Nucleus accumbens (tissue), 56 donors: ENCODE measurements at regions not wholly inside any gene's neighbourhood (a gene's known extent, or its start where the extent isn't known, plus 50 kb on each side); places are given as distances from the start of the nearest gene placed in this dataset.
A peak's percentile ranks its signal among the peaks of the same experiment; 100 is the strongest.

ENCODE experiments used
- DNase-seq, 56 donors: peaks; one replicate each; lab custom pipeline; 2025; lab: John Stamatoyannopoulos, UW

- DNase-seq: no peak
Observed at GRCh38 chr5:125583321-125584139, 837.1 kb upstream of the ZNF608 start.

- DNase-seq: peak in 7 of 56 donors; percentile 0 to 24 (median 16)
Observed at GRCh38 chr5:125584140-125584520, 837.7 kb upstream of the ZNF608 start.

GRCh38 chr5:125587631-125588030, 835.6 kb upstream of the GRAMD2B start:
- DNase-seq: no peak

DNA sequence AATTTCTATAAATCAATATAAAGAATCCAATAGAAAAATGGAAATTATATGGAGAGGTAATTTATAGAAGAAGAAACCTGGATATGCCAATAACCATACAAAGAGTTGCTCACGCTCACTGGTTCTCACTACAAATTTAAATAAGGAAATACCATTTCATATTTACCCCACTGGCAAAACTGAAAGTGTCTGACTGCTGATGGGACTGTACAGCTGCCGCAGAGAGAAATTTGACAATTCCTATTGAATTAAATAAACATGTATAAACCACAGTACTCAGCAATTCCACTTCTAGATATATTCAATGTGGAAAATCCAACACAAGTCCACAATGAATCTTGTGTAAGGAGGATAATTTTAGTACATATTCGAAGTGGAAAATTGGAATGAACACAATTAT, 830.4 kb upstream of the GRAMD2B start:
- no peak for DNase-seq

- DNase-seq: peak in 33 of 56 donors; percentile 2 to 62 (median 21)
Observed at GRCh38 chr5:125595095-125595494, 828.1 kb upstream of the GRAMD2B start.

- DNase-seq: no peak
Observed at GRCh38 chr5:125595845-125596244, 827.4 kb upstream of the GRAMD2B start.

- no peak for DNase-seq
Observed at GRCh38 chr5:125597338-125597737, 825.9 kb upstream of the GRAMD2B start.

DNA sequence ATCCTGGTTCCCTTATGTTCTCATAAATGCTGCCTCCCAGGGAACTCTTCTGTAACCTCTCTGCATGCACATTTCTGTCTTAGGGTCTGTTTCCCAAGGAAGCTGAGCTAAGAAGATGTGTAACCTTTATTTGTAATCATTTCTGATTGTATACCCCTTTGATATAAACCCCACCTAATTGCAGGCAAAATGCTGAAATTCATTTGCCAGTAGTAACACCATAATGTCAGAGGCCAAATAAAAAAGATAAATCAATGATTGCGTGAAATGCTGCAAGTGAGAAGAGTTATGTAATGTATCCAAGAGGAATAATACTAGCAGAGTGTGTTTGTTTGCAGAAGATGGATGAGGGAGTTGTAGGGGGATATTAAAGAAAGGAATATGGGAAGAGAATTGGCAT, 822.6 kb upstream of the GRAMD2B start:
- DNase-seq: no peak

GRCh38 chr5:125602184-125602583, 821.0 kb upstream of the GRAMD2B start:
- no peak for DNase-seq

DNA sequence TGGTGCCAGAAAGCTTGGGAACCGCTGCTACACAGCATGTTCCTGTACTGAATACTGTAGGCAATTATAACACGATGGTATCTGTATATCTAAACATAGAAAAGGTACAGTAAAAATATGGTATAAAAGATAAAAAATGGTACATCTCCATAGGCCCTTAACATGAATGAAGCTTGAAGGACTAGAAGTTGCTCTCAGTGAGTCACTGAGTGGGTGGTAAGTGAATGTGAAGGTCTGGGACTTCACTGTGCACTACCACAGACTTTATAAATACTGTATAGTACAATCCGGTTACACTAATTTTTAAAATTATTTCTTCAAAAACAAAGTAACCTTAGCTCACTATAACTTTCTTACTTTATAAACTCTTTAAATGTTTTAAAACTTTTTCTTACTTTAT, 819.9 kb upstream of the GRAMD2B start:
- DNase-seq: no peak

- no peak for DNase-seq
Observed at GRCh38 chr5:125604104-125604503, 819.1 kb upstream of the GRAMD2B start.

DNA sequence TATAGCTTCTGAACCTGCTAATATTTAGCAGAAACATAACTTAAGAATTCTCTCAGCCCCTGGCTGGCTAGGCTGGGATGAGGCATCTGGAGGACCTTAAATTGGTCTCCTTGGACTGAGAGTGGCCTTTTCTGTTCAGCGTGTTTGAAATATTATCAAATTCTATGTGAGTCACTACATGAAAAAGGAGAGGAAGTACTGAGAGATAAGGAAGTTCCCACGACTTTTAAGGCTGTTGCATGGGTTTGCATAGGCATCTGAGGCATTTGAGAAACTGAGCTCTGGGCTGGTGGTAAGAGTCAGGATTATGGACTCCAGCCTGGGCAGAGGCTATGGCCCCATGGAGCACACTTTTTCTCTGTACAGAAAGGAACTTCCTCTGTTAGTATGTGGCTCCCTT, 816.2 kb upstream of the GRAMD2B start:
- DNase-seq: no peak

GRCh38 chr5:125609011-125609410, 814.2 kb upstream of the GRAMD2B start:
- DNase-seq: no peak

GRCh38 chr5:125610892-125611291, 812.3 kb upstream of the GRAMD2B start:
- DNase-seq: no peak

DNA sequence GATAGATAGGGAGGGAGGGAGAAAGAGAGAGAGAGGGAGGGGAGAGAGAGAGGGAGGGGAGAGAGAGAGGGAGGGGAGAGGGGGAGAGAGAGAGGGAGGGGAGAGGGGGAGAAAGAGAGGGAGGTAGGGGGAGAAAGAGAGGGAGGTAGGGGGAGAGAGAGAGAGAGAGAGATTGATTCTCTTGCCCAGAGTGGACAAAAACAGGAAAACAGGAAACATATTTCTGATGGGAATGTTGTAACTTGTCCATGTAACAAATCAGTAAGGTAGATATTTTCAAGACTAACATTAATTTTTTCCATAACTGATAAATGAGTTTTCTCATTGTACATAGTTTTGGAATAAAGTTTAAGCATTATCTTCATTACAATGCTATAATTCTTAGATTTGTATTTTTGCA, 811.7 kb upstream of the GRAMD2B start:
- no peak for DNase-seq

- peak in 31 of 56 donors; percentile 1 to 55 (median 13) for DNase-seq
Observed at GRCh38 chr5:125612181-125612721, 811.0 kb upstream of the GRAMD2B start.

DNA sequence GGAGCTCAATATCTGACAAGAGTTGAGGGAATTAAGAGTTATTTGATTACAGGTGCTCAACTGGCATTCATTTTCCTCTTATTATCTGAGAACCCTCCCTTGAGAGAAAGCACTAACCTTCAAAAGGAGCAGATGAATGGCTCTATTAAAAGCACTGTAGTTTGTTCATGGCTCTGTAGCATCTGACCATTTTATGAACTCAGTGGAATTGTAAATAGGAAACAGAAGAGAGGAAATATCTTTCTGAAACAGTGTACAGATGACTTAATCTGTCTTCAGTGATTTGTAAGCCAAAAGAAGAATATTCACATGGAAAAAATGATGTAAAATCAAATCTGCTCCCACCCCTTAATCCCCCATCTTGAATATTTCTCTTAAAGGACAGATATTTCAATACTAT, 810.4 kb upstream of the GRAMD2B start:
- no peak for DNase-seq

GRCh38 chr5:125630237-125630636, 793.0 kb upstream of the GRAMD2B start:
- DNase-seq: no peak

- no peak for DNase-seq
Observed at GRCh38 chr5:125633523-125633922, 789.7 kb upstream of the GRAMD2B start.

GRCh38 chr5:125634216-125634835, 788.9 kb upstream of the GRAMD2B start:
- no peak for DNase-seq

DNA sequence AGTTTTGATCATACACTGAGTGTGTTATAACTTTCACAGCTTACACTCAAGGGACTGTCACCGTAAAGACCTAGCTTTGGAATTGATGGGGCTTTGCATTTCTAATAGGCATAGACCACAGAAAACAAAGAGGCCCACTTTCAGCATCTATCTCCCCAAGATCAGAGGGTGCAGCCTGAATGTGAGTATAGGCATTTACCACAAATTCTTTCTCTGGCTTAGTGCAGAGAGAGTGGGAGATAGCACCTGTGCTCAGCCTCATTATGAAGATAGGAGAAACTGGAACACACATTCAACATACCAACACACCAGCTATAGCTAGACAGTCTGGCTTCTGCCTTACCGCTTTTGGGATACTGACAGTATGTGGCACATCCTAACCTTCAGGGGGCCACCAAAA, 783.4 kb upstream of the GRAMD2B start:
- DNase-seq: no peak

GRCh38 chr5:125652761-125653160, 770.4 kb upstream of the GRAMD2B start:
- DNase-seq: no peak
